D721Med (cell line): ENCODE measurements at regions not wholly inside any gene's neighbourhood (a gene's known extent, or its start where the extent isn't known, plus 50 kb on each side); places are given as distances from the start of the nearest gene placed in this dataset.

Experiments
- DNase-seq: peaks from one replicate; pipeline ENCODE4 v3.0.0; 2011; ENCODE audit warnings: low spot score; ENCODE audit not compliant: insufficient read length
- FAIRE-seq: peaks from 2 replicates; lab custom pipeline; 2011; peaks lifted over from hg19 to GRCh38; lab: Jason Lieb, UNC
- CTCF ChIP-seq: IDR thresholded peaks from 2 replicates; pipeline ENCODE4 v1.5.1; 2012; ENCODE audit warnings: mild to moderate bottlenecking, control low read depth; ENCODE audit not compliant: insufficient read depth; ENCODE audit errors: missing control alignments

GRCh38 chr5:28788954-28789353, 1750.6 kb upstream of the CDH9 start:
- no peak for TF ChIP-seq CTCF
- DNase-seq (no peak), FAIRE-seq (no peak)

DNA sequence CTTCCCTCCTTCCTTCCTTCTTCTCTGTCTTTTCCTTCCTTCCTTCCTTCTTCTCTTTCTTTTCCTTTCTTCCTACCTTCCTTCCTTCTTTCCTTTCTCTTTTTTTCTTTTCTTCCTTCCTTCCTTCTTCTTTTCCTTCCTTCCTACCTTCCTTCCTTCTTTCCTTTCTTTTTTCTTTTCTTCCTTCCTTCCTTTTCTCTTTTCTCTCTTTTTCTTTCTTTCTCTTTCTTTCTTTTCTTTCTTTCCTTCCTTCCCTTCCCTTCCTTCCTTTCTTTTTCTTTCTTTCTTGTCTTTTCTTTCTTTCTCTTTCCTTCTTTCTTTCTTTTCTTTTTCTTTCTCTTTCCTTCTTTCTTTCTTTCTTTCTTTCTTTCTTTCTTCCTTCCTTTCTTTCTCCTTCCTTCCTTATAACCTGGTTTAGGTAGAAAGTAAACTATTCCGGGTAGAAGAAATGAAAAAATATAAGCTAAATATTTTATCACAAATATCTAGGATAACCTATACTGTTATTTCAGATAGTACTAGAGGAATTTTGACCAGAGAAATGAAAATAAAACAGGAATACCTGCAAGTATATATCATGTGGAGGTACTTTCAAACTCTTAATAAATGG, 1741.8 kb upstream of the CDH9 start:
- DNase-seq: no peak
- no peak for TF ChIP-seq CTCF
- FAIRE-seq: no peak

DNA sequence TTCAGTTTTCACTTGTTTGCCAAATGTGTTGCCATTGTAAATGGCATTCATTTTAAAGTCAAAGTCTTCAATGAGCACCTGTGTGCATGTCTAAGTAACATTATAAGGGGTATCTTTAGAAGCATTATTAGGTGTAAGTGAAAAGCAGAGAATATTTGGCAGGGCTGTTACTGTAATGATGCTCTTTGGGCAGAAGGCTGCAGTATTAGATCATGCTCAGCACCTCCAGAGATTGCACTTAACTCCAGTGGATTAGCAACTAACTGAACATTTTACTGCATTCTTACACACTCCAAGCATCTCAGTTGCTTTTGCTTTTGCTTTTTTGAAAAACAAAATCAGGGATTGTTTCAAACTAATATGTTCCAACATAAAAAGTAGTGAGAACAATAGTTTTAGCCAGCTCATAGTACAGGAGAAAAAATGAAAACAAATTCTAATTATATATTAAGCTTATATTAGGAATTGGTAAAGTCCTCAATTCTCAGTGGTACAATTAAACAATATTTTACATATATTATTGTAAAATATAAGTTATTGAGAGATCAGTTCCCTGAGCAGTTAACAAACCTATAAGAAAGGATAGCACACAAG, 1740.9 kb upstream of the CDH9 start:
- DNase-seq (no peak), FAIRE-seq (peak; percentile 72)
- peak; percentile 87 for TF ChIP-seq CTCF

DNA sequence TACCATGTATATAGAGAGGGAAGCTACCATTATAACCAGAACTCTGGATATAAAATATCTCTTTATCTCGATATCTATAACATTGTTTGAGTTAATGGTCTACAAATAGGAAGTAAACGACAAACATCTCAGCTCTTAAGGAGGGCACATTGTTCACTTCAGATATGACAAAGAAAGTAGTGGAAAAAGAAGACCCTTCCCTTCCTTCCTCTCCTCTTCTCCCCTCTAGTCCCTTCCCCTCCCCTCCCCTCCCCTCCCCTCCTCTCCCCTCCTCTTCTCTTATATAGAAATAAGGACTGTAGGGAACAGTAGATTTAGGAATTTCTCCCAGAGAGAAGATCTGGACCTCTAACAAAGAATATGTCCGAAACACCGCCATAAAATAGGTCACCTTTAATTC, 1731.9 kb upstream of the CDH9 start:
- no peak for TF ChIP-seq CTCF
- DNase-seq (no peak), FAIRE-seq (no peak)

DNA sequence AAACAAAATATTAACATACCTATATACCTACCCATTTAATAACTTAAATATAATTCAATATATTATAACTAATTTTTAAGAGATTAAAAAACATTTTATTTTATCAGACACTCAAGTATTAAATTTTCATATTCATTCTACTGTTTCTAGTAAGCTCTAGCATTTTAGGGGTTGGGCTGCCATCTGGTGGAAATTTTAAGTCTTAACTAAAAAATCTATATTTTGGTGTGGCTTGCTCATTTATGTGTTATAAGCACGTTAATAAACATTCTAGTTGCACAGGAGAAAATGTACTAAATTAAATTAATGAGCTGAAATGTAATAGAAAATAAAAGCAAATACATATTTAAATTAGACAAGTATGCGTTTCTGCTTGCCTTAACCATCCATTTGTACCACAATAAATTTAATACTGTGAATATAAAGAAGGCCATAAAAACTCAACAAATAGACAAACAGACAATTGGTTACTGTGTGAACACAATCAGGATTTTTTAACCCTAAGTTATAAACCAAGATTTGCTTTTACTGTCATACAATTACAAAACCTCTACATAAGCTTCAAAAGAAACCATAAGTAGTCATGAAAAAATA, 1728.3 kb upstream of the CDH9 start:
- peak; percentile 61 for TF ChIP-seq CTCF
- FAIRE-seq (peak; percentile 48), DNase-seq (no peak)

DNA sequence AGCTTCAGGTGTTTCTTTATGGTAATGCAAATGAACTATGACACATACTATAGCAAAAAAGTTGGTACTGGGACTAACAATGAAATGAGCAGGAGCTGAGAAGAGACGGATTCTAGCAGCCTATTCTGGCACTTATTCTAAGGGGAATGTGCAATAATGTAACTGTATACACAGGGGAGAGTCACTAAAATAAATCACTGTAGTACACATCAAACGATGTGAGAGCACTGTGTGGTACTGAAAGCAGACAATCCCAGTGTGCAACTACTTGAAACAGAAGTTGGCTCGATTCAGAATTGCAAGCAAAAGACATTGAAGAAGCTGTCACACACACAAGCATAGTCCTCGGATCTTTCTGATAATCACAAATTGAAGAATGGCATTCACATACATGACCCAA, 1713.0 kb upstream of the CDH9 start:
- no peak for DNase-seq
- FAIRE-seq: no peak
- TF ChIP-seq CTCF: no peak

DNA sequence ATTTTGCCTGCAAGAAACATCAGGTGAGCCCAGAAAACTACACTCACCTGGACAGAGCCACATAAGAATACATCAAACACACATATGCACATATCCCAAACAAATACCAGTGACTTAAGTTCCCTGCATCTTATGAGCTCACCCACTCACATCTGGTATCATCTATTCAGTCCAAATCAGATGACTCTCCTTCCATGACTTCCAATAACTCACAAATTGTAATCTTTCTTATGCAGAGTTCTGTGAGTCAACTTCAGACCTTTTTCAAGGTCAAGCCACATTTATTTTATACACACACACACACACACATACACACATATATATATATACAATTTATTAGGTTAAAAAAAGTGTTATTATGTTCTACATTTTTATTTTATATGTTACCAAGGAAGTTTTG, 1711.9 kb upstream of the CDH9 start:
- FAIRE-seq: no peak
- TF ChIP-seq CTCF: no peak
- no peak for DNase-seq
